ENCODE measurements at regions not wholly inside any gene's neighbourhood (a gene's known extent, or its start where the extent isn't known, plus 50 kb on each side); places are given as distances from the start of the nearest gene placed in this dataset.

DNA sequence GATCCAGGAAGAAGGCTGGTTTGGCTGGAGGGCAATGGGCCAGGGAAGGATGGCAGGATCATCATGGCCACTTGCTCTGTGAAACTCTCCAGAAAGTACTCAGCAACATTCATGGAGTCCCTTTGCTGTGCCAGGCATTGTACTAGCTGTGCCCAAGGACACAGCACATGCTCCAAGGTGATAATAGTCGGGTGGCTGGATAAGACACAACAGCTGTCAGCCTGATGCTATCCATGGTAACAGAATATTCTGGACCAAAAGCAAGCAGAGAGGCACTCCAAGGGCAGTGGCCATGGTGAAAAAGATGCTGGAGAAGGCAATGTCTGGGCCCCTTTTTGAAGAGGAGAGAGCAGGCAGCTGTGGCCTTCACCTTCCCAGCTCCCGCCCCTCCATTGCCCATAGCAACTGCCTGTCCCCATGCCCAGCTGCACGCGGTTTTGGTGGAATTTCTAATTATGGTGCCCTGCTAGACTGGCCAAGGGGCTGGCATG is 113.8 kb upstream of the CPEB4 start:
- TF ChIP-seq, protein P1, sequence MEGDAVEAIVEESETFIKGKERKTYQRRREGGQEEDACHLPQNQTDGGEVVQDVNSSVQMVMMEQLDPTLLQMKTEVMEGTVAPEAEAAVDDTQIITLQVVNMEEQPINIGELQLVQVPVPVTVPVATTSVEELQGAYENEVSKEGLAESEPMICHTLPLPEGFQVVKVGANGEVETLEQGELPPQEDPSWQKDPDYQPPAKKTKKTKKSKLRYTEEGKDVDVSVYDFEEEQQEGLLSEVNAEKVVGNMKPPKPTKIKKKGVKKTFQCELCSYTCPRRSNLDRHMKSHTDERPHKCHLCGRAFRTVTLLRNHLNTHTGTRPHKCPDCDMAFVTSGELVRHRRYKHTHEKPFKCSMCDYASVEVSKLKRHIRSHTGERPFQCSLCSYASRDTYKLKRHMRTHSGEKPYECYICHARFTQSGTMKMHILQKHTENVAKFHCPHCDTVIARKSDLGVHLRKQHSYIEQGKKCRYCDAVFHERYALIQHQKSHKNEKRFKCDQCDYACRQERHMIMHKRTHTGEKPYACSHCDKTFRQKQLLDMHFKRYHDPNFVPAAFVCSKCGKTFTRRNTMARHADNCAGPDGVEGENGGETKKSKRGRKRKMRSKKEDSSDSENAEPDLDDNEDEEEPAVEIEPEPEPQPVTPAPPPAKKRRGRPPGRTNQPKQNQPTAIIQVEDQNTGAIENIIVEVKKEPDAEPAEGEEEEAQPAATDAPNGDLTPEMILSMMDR (IDR thresholded peaks at IDR 0.05), result no peak
- TF ChIP-seq POLR2A (IDR thresholded peaks at IDR 0.05), result no peak
